Posterior vena cava (tissue), 2 donors: ENCODE measurements at regions not wholly inside any gene's neighbourhood (a gene's known extent, or its start where the extent isn't known, plus 50 kb on each side); places are given as distances from the start of the nearest gene placed in this dataset.

Experiments used
- DNase-seq: peaks from one replicate; pipeline ENCODE4 v3.0.0-alpha.2; 2020; ENCODE audit warnings: low spot score
- intact Hi-C, 2 donors: fragments of 100-400 bp; cut with DNase I; formaldehyde crosslinking; loops; one replicate each; pipeline versions ENCODE4 v1.14.1 to v1.14.2; 2022 to 2023
- donor health status: DM: yes; HTN: yes; CAD: no.
- donor health status: DM: yes; HTN: yes; CAD: no.

GRCh38 chr2:150591496-150592285 lies 104.2 kb upstream of the RND3 start:
- DNase-seq = no peak
- intact Hi-C loops = no loop called here

GRCh38 chr2:150589681-150590080 lies 102.2 kb upstream of the RND3 start:
- intact Hi-C loops = no loop called here
- DNase-seq = no peak

GRCh38 chr2:150588506-150588870 lies 101.0 kb upstream of the RND3 start:
- DNase-seq = no peak
- intact Hi-C loops = no loop called here

- intact Hi-C loops = no loop called here
- no peak for DNase-seq
Observed at GRCh38 chr2:150587547-150588505, 100.4 kb upstream of the RND3 start.

- intact Hi-C loops = no loop called here
- no peak for DNase-seq
Observed at GRCh38 chr2:150586858-150587257, 99.4 kb upstream of the RND3 start.

- DNase-seq = no peak
- intact Hi-C loops = no loop called here
Observed at GRCh38 chr2:150585221-150585971, 97.9 kb upstream of the RND3 start.

GRCh38 chr2:150584081-150584480 lies 96.6 kb upstream of the RND3 start:
- no peak for DNase-seq
- intact Hi-C loops = no loop called here

- intact Hi-C loops = no loop called here
- no peak for DNase-seq
Observed at GRCh38 chr2:150581717-150582472, 94.4 kb upstream of the RND3 start.

GRCh38 chr2:150578481-150578880 lies 91.0 kb upstream of the RND3 start:
- intact Hi-C loops = no loop called here
- DNase-seq = no peak

GRCh38 chr2:150575861-150576260 lies 88.4 kb upstream of the RND3 start:
- no peak for DNase-seq
- intact Hi-C loops = no loop called here

GRCh38 chr2:150572961-150573395 lies 85.5 kb upstream of the RND3 start:
- DNase-seq = no peak
- intact Hi-C loops = no loop called here

GRCh38 chr2:150572194-150572766 lies 84.8 kb upstream of the RND3 start:
- DNase-seq = no peak
- intact Hi-C loops = no loop called here

GRCh38 chr2:150571121-150571520 lies 83.7 kb upstream of the RND3 start:
- no peak for DNase-seq
- intact Hi-C loops = no loop called here

- intact Hi-C loops = no loop called here
- DNase-seq = no peak
Observed at GRCh38 chr2:150570712-150571111, 83.2 kb upstream of the RND3 start.

- DNase-seq = no peak
Observed at GRCh38 chr2:150569761-150570160, 82.3 kb upstream of the RND3 start.

GRCh38 chr2:150567771-150568301 lies 80.4 kb upstream of the RND3 start:
- DNase-seq = no peak
- intact Hi-C loops = no loop called here

More at GRCh38 chr2:150569761-150570160, 82.3 kb upstream of the RND3 start:
- intact Hi-C loops = no loop called here

GRCh38 chr2:150566289-150566688 lies 78.8 kb upstream of the RND3 start:
- intact Hi-C loops = no loop called here
- no peak for DNase-seq

GRCh38 chr2:150561076-150561475 lies 73.6 kb upstream of the RND3 start:
- no peak for DNase-seq
- intact Hi-C loops = no loop called here
